ENCODE measurements at regions not wholly inside any gene's neighbourhood (a gene's known extent, or its start where the extent isn't known, plus 50 kb on each side); places are given as distances from the start of the nearest gene placed in this dataset.

- DNase-seq (ENCODE audit: low read depth in 1 of 2, low spot score in 1 of 2): no peak
Measured at GRCh38 chr10:31646519-31646918, 282.1 kb downstream of the ARHGAP12 start.

GRCh38 chr10:31645786-31646185, 282.8 kb downstream of the ARHGAP12 start:
- DNase-seq (ENCODE audit: low read depth in 1 of 2, low spot score in 1 of 2): no peak

GRCh38 chr10:31644931-31645633, 283.5 kb downstream of the ARHGAP12 start:
- no peak for DNase-seq (ENCODE audit: low read depth in 1 of 2, low spot score in 1 of 2)

GRCh38 chr10:31642281-31642680, 286.4 kb downstream of the ARHGAP12 start:
- no peak for DNase-seq (ENCODE audit: low read depth in 1 of 2, low spot score in 1 of 2)

- no peak for DNase-seq (ENCODE audit: low read depth in 1 of 2, low spot score in 1 of 2)
Measured at GRCh38 chr10:31635415-31636065, 293.1 kb downstream of the ARHGAP12 start.

GRCh38 chr10:31635009-31635408, 293.6 kb downstream of the ARHGAP12 start:
- no peak for DNase-seq (ENCODE audit: low read depth in 1 of 2, low spot score in 1 of 2)

- no peak for DNase-seq (ENCODE audit: low read depth in 1 of 2, low spot score in 1 of 2)
Measured at GRCh38 chr10:31630861-31631567, 297.6 kb downstream of the ARHGAP12 start.

GRCh38 chr10:31625566-31625965, 303.1 kb downstream of the ARHGAP12 start:
- DNase-seq (ENCODE audit: low read depth in 1 of 2, low spot score in 1 of 2): no peak

- DNase-seq (ENCODE audit: low read depth in 1 of 2, low spot score in 1 of 2): no peak
Measured at GRCh38 chr10:31624611-31625010, 304.0 kb downstream of the ARHGAP12 start.

- DNase-seq (ENCODE audit: low read depth in 1 of 2, low spot score in 1 of 2): no peak
Measured at GRCh38 chr10:31623947-31624346, 304.7 kb downstream of the ARHGAP12 start.

GRCh38 chr10:31623466-31623865, 304.4 kb downstream of the ZEB1 start:
- DNase-seq (ENCODE audit: low read depth in 1 of 2, low spot score in 1 of 2): no peak

GRCh38 chr10:31622978-31623377, 304.0 kb downstream of the ZEB1 start:
- DNase-seq (ENCODE audit: low read depth in 1 of 2, low spot score in 1 of 2): no peak

GRCh38 chr10:31621733-31622132, 302.7 kb downstream of the ZEB1 start:
- no peak for DNase-seq (ENCODE audit: low read depth in 1 of 2, low spot score in 1 of 2)

- no peak for DNase-seq (ENCODE audit: low read depth in 1 of 2, low spot score in 1 of 2)
Measured at GRCh38 chr10:31620226-31621151, 301.5 kb downstream of the ZEB1 start.

GRCh38 chr10:31619531-31620061, 300.6 kb downstream of the ZEB1 start:
- DNase-seq (ENCODE audit: low read depth in 1 of 2, low spot score in 1 of 2): no peak

GRCh38 chr10:31618541-31619291, 299.7 kb downstream of the ZEB1 start:
- DNase-seq (ENCODE audit: low read depth in 1 of 2, low spot score in 1 of 2): no peak

- DNase-seq (ENCODE audit: low read depth in 1 of 2, low spot score in 1 of 2): no peak
Measured at GRCh38 chr10:31617757-31618156, 298.7 kb downstream of the ZEB1 start.

- no peak for DNase-seq (ENCODE audit: low read depth in 1 of 2, low spot score in 1 of 2)
Measured at GRCh38 chr10:31617133-31617532, 298.1 kb downstream of the ZEB1 start.

- no peak for DNase-seq (ENCODE audit: low read depth in 1 of 2, low spot score in 1 of 2)
Measured at GRCh38 chr10:31615129-31615528, 296.1 kb downstream of the ZEB1 start.

- DNase-seq (ENCODE audit: low read depth in 1 of 2, low spot score in 1 of 2): no peak
Measured at GRCh38 chr10:31614611-31615010, 295.6 kb downstream of the ZEB1 start.
